Endothelial cell (in vitro differentiated cells): ENCODE measurements at regions not wholly inside any gene's neighbourhood (a gene's known extent, or its start where the extent isn't known, plus 50 kb on each side); places are given as distances from the start of the nearest gene placed in this dataset.

Experiments used
- DNase-seq: peaks from one replicate; pipeline ENCODE4 v3.0.0; 2021; ENCODE audit warnings: low spot score
- H3K27ac Mint-ChIP-seq: one replicate; pipeline ENCODE4 v1.8.0; 2021; ENCODE audit warnings: mixed read lengths, inconsistent platforms; ENCODE audit not compliant: unreplicated experiment
- H3K27me3 Mint-ChIP-seq: one replicate; pipeline ENCODE4 v1.8.0; 2021; ENCODE audit warnings: mild to moderate bottlenecking, moderate library complexity, mixed read lengths, inconsistent platforms; ENCODE audit not compliant: unreplicated experiment
- H3K36me3 Mint-ChIP-seq: one replicate; pipeline ENCODE4 v1.8.0; 2021; ENCODE audit warnings: mild to moderate bottlenecking, low read depth, mixed read lengths, inconsistent platforms; ENCODE audit not compliant: unreplicated experiment
- H3K4me1 Mint-ChIP-seq: one replicate; pipeline ENCODE4 v1.8.0; 2021; ENCODE audit warnings: mild to moderate bottlenecking, mixed read lengths, inconsistent platforms; ENCODE audit not compliant: unreplicated experiment
- H3K4me3 Mint-ChIP-seq: one replicate; pipeline ENCODE4 v1.8.0; 2021; ENCODE audit warnings: mild to moderate bottlenecking, mixed read lengths, inconsistent platforms; ENCODE audit not compliant: unreplicated experiment
- H3K9me3 Mint-ChIP-seq: one replicate; pipeline ENCODE4 v1.8.0; 2021; ENCODE audit warnings: mixed read lengths, inconsistent platforms; ENCODE audit not compliant: unreplicated experiment
- TF ChIP-seq, protein P1 (sequence below): fragments of 200-600 bp; sonication (generic); IDR thresholded peaks from one replicate; pipeline ENCODE4 v1.5.0; 2021; ENCODE audit warnings: antibody characterized with exemption; ENCODE audit not compliant: unreplicated experiment

GRCh38 chr2:208586516-208586915, 179.9 kb downstream of the PTH2R start:
- Mint-ChIP-seq H3K27ac (no peak overlapping the region), H3K36me3 (no peaks in the 10 kb centered on the region), H3K4me1 (no peaks in the 10 kb centered on the region), H3K9me3 (no peaks in the 10 kb centered on the region), H3K27me3 (no peaks in the 10 kb centered on the region), H3K4me3 (no peak overlapping the region)
- TF ChIP-seq, protein P1, sequence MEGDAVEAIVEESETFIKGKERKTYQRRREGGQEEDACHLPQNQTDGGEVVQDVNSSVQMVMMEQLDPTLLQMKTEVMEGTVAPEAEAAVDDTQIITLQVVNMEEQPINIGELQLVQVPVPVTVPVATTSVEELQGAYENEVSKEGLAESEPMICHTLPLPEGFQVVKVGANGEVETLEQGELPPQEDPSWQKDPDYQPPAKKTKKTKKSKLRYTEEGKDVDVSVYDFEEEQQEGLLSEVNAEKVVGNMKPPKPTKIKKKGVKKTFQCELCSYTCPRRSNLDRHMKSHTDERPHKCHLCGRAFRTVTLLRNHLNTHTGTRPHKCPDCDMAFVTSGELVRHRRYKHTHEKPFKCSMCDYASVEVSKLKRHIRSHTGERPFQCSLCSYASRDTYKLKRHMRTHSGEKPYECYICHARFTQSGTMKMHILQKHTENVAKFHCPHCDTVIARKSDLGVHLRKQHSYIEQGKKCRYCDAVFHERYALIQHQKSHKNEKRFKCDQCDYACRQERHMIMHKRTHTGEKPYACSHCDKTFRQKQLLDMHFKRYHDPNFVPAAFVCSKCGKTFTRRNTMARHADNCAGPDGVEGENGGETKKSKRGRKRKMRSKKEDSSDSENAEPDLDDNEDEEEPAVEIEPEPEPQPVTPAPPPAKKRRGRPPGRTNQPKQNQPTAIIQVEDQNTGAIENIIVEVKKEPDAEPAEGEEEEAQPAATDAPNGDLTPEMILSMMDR, result no peak
- no peak for DNase-seq

DNA sequence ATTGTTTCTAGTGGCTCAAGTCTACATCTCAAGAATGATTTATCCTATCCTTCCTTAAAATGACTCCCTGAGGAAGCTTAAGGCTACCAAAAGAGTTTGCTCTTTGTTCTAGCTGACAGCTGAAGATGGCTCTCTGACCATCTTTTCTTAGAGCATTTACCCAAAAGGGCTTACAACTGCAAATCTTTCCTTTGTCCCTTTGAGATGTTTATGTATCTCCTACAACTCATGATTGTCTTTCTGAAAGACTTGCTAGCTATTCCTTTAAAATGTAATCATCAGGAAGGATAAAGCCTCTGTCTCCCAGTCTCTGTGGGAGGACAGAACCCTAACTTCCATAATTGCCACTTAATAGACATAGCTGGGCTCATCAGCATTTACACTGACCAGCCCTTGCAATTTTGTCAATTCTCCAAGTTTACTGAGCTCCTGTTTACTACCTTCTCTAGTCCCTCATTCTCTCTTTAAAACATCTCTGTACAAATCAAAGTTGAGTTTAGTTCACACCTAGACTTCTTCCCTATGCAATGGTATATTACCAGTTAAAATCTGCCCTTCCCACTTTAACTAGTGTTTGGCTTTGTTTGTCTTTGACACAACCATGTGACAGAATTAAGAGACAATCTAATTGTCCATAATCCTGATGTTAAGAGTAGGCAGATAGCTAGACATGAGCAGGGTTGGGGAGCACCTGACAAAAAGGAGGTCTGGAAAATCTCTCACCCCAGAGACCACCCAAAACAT, 188.2 kb downstream of the PTH2R start:
- no peak for DNase-seq
- Mint-ChIP-seq H3K27ac (no peak overlapping the region), H3K36me3 (no peaks in the 10 kb centered on the region), H3K4me1 (no peaks in the 10 kb centered on the region), H3K27me3 (no peaks in the 10 kb centered on the region), H3K9me3 (no peaks in the 10 kb centered on the region), H3K4me3 (no peak overlapping the region)
- TF ChIP-seq, protein P1, result no peak

DNA sequence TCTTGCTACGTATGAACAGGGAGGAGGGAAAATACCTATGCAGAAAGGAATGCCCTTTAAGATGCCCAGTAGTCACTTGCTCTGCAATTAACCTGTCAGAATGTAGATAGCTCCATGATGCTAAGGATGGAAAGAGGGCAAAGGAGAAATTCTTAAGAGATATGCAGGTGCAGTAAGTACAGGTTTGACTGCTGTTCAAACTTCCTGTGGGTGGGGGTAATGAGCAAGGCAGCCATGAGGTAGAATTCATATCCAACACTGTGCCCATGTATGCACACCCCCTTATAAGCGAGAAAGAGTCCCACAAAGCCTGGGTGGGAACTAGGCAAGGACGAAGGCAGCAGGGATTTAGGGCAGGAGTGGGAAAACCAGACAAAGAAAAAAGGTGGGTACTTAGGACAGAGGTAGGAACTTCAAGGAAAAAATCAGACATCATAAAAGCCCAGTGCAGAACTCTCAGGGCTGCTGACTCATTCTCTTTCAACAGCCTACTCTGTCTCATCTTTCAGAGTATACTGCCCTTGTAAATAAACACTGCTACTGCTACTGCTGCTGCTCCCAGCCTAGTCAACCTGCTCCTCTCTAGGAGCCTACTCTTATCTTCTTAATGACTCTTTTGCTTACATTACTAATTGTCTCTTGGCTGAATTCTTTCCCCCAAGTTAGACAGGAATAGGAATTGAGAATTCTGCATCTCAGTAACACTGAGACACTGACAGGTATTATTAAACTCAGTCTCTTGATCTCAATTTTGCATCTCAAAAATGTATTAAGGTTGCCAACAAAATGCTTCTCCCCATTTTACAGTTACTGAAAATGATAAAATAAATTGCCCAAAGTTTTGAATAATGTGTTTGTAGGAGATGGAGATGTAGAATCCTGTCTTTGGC, 189.0 kb downstream of the PTH2R start:
- Mint-ChIP-seq H3K4me3 (no peak overlapping the region), H3K36me3 (no peaks in the 10 kb centered on the region), H3K9me3 (no peaks in the 10 kb centered on the region), H3K4me1 (no peaks in the 10 kb centered on the region), H3K27ac (no peak overlapping the region), H3K27me3 (no peaks in the 10 kb centered on the region)
- no peak for DNase-seq
- TF ChIP-seq, protein P1, result no peak

- Mint-ChIP-seq H3K36me3 (no peaks in the 10 kb centered on the region), H3K4me3 (no peak overlapping the region), H3K27me3 (no peaks in the 10 kb centered on the region), H3K4me1 (no peaks in the 10 kb centered on the region), H3K27ac (no peak overlapping the region), H3K9me3 (no peaks in the 10 kb centered on the region)
- no peak for DNase-seq
- TF ChIP-seq, protein P1, result no peak
These were observed 201.1 kb downstream of the PTH2R start for GRCh38 chr2:208607694-208608093.
